Peyer's patch (tissue), 4 donors: ENCODE measurements at regions not wholly inside any gene's neighbourhood (a gene's known extent, or its start where the extent isn't known, plus 50 kb on each side); places are given as distances from the start of the nearest gene placed in this dataset.

Experiments
- POLR2A ChIP-seq, 2 donors: fragments of 450-650 bp; IDR thresholded peaks; one replicate each; pipeline ENCODE4 v1.5.1; 2017; ENCODE audit warnings: antibody characterized with exemption in 2 of 2, mild to moderate bottlenecking in 2 of 2, moderate library complexity in 2 of 2
- TF ChIP-seq, protein P1 (sequence below), 6 experiments: fragments of 450-650 bp in 4 of 6; fragments of 200-600 bp in 2 of 6; sonication (generic) in 1 of 6; IDR thresholded peaks; one replicate each; pipeline ENCODE4 v1.5.1; 2017 to 2019; ENCODE audit warnings: antibody characterized with exemption in 6 of 6, mild to moderate bottlenecking in 3 of 6, moderate library complexity in 1 of 6

GRCh38 chr14:29348504-29348903 is 579.1 kb downstream of the PRKD1 start:
- TF ChIP-seq, protein P1, sequence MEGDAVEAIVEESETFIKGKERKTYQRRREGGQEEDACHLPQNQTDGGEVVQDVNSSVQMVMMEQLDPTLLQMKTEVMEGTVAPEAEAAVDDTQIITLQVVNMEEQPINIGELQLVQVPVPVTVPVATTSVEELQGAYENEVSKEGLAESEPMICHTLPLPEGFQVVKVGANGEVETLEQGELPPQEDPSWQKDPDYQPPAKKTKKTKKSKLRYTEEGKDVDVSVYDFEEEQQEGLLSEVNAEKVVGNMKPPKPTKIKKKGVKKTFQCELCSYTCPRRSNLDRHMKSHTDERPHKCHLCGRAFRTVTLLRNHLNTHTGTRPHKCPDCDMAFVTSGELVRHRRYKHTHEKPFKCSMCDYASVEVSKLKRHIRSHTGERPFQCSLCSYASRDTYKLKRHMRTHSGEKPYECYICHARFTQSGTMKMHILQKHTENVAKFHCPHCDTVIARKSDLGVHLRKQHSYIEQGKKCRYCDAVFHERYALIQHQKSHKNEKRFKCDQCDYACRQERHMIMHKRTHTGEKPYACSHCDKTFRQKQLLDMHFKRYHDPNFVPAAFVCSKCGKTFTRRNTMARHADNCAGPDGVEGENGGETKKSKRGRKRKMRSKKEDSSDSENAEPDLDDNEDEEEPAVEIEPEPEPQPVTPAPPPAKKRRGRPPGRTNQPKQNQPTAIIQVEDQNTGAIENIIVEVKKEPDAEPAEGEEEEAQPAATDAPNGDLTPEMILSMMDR (IDR thresholded peaks at IDR 0.05) = no peak
- TF ChIP-seq POLR2A (IDR thresholded peaks at IDR 0.05) = no peak
